ENCODE measurements at regions not wholly inside any gene's neighbourhood (a gene's known extent, or its start where the extent isn't known, plus 50 kb on each side); places are given as distances from the start of the nearest gene placed in this dataset.

DNA sequence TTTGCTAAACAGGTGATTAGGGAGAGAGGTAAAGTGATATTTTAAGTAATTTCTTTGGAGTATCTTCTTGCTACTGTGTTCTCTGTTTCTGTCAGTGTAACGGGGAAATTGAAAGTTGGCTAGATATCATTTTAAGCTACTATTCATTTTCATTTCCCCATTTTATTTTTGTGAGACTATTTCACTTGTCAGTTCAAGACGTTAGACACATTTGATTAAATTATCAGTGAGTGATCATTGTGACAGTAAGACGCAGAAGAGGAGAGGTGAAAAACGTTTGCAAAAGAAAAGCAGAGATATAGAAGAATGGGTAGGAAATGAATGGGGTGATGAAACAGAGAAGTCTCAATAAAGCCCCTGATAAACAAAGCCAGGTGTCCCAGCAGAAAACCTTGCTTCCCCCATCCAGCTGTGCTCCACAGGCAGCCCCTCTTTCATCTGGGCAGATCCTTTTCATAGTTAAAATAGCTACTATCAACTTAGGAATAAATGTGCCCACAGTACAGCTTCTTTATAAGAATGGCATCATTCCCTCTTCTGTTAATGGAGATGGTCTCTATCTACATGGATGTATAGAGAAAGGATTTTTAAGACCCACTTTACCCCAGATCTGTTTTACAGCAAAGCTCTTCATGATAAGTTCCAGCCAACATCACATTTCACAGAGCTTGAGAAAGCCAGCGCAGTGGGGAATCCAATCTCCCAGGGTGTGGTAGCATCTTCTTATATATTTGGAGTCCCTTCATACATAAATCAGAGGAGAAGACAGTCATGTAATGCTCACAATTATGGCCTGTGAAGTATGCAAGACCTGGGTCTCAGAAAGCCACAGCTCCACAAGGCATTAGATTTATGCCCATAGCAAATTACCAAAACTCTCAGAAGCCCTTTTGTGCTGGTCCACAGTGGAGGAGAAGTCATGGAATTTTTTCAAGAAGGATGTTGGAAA, 138.1 kb upstream of the ITGB1 start:
- no peak overlapping the region for H4K91ac ChIP-seq (ENCODE audit: low read length)
- no peak overlapping the region for H3K27ac ChIP-seq (ENCODE audit: low read length, poor library complexity, severe bottlenecking)
- H3K36me3 ChIP-seq (ENCODE audit: control insufficient read depth in 1 of 2, insufficient read depth in 2 of 2, low read depth in 1 of 2, low read length in 2 of 2), result peaks cover 3 to 4% of the 10 kb centered on the region in 2 experiments
- no peak overlapping the region for H3K9ac ChIP-seq (ENCODE audit: low read length)
- no peak for DNase-seq
- no peak overlapping the region for H2BK120ac ChIP-seq (ENCODE audit: low read depth, low read length)
- no peak overlapping the region for H2AFZ ChIP-seq (ENCODE audit: low read depth, low read length)
- 45% methylated on average over 3 of the region's 5 CpGs for WGBS
- H3K14ac ChIP-seq (ENCODE audit: low read length in 2 of 2), result no peak overlapping the region
- no peak overlapping the region for H3K23ac ChIP-seq (ENCODE audit: low read length in 2 of 2)
- no peak overlapping the region for H2BK5ac ChIP-seq (ENCODE audit: low read depth, low read length, poor library complexity, severe bottlenecking)
- no peak overlapping the region for H2BK15ac ChIP-seq (ENCODE audit: low read depth, poor library complexity, severe bottlenecking)
- no peaks in the 10 kb centered on the region for H3K79me1 ChIP-seq (replicated peaks; ENCODE audit: low read length, poor library complexity, severe bottlenecking)
- H4K8ac ChIP-seq (ENCODE audit: low read length), result no peak overlapping the region
- no peaks in the 10 kb centered on the region for H3K9me3 ChIP-seq (ENCODE audit: control insufficient read depth, low read length)
- no peak overlapping the region for H3K4me3 ChIP-seq (ENCODE audit: insufficient read depth in 1 of 2, low read depth in 1 of 2, low read length in 2 of 2)
- no peak overlapping the region for H3K4me2 ChIP-seq (ENCODE audit: low read length, poor library complexity, severe bottlenecking)
- no peak overlapping the region for H3K18ac ChIP-seq (ENCODE audit: low read depth in 1 of 2, low read length in 2 of 2)
- no peak overlapping the region for H2BK12ac ChIP-seq (ENCODE audit: low read length in 2 of 2)
- no peak overlapping the region for H2AK5ac ChIP-seq (ENCODE audit: low read length, severe bottlenecking)
- no peaks in the 10 kb centered on the region for H3K4me1 ChIP-seq (ENCODE audit: control insufficient read depth, insufficient read depth, low read depth, low read length)
- H3K4ac ChIP-seq (ENCODE audit: low read depth in 1 of 2, low read length in 2 of 2), result no peak overlapping the region
- H3K27me3 ChIP-seq (ENCODE audit: control insufficient read depth in 1 of 2, insufficient read depth in 1 of 2, low read length in 2 of 2), result no peaks in the 10 kb centered on the region

DNA sequence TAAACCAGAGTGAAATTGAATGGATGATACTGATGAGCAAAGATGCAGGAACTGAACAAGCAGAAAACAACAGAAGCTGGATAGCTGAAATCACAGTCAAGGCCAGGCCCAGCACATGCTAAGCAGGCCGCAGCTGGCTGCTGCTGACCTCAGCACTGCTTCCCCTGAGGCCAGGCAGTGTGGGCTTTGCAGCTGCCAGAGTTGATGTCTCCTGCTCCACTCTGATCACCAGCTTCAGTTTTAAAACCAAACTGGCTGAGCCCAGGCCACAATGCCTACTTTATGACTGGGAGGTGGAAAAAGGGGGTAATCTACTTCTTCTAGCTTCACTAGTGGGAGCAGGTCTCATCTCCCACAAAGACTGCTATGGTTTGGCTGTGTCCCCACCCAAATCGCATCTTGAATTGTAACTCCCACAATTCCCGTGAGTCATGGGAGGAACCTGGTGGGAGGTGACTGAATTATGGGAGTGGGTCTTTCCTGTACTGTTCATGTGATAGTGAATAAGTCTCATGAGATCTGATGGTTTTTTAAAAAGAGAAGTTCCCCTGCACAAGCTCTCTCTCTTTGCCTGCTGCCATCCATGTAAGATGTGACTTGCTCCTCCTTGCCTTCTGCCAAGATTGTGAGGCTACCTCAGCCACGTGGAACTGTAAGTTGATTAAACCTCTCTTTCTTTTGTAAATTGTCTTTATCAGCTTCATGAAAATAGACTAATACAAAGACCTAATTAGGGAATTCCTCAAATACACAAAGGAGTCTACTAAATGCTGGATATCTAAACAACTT, 136.4 kb upstream of the ITGB1 start:
- no peak overlapping the region for H3K14ac ChIP-seq (ENCODE audit: low read length in 2 of 2)
- no peaks in the 10 kb centered on the region for H3K27me3 ChIP-seq (ENCODE audit: control insufficient read depth in 1 of 2, insufficient read depth in 1 of 2, low read length in 2 of 2)
- H2BK120ac ChIP-seq (ENCODE audit: low read depth, low read length), result no peak overlapping the region
- H3K4me2 ChIP-seq (ENCODE audit: low read length, poor library complexity, severe bottlenecking), result no peak overlapping the region
- peaks cover under 1% of the 10 kb centered on the region for H3K79me1 ChIP-seq (replicated peaks; ENCODE audit: low read length, poor library complexity, severe bottlenecking)
- H4K8ac ChIP-seq (ENCODE audit: low read length), result no peak overlapping the region
- no peak overlapping the region for H2AFZ ChIP-seq (ENCODE audit: low read depth, low read length)
- no peak overlapping the region for H3K27ac ChIP-seq (ENCODE audit: low read length, poor library complexity, severe bottlenecking)
- H2BK5ac ChIP-seq (ENCODE audit: low read depth, low read length, poor library complexity, severe bottlenecking), result no peak overlapping the region
- H2BK12ac ChIP-seq (ENCODE audit: low read length in 2 of 2), result no peak overlapping the region
- H2BK15ac ChIP-seq (ENCODE audit: low read depth, poor library complexity, severe bottlenecking), result no peak overlapping the region
- no peak overlapping the region for H3K4ac ChIP-seq (ENCODE audit: low read depth in 1 of 2, low read length in 2 of 2)
- H3K9ac ChIP-seq (ENCODE audit: low read length), result no peak overlapping the region
- H3K18ac ChIP-seq (ENCODE audit: low read depth in 1 of 2, low read length in 2 of 2), result no peak overlapping the region
- no peak overlapping the region for H2AK5ac ChIP-seq (ENCODE audit: low read length, severe bottlenecking)
- H3K4me3 ChIP-seq (ENCODE audit: insufficient read depth in 1 of 2, low read depth in 1 of 2, low read length in 2 of 2), result no peak overlapping the region
- H3K23ac ChIP-seq (ENCODE audit: low read length in 2 of 2), result no peak overlapping the region
- 82% methylated on average over 4 of the region's 4 CpGs for WGBS
- no peaks in the 10 kb centered on the region for H3K4me1 ChIP-seq (ENCODE audit: control insufficient read depth, insufficient read depth, low read depth, low read length)
- H4K91ac ChIP-seq (ENCODE audit: low read length), result no peak overlapping the region
- no peak for DNase-seq
- H3K36me3 ChIP-seq (ENCODE audit: control insufficient read depth in 1 of 2, insufficient read depth in 2 of 2, low read depth in 1 of 2, low read length in 2 of 2), result peaks cover 3 to 7% of the 10 kb centered on the region in 2 experiments
- no peaks in the 10 kb centered on the region for H3K9me3 ChIP-seq (ENCODE audit: control insufficient read depth, low read length)

DNA sequence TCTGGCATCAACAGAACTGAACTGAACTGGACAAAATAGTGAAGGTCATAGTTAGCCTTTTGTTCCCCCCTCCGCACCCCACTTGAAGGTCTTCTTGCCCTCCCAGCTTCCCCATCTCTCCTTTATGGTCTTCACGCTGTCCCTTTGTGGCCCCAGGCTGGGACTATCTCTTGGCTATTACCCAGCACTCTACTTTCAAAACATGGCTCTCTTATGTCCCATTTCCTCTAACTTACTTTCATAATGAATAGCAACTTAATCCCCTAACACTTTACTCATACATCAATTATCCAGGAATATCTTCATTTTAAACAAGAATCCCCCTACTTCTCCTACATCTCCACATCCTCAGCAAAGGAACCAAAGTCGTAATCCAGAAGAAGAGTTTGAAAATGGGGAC, 135.3 kb upstream of the ITGB1 start:
- DNase-seq, result no peak
- peaks cover 3 to 7% of the 10 kb centered on the region in 2 experiments for H3K36me3 ChIP-seq (ENCODE audit: control insufficient read depth in 1 of 2, insufficient read depth in 2 of 2, low read depth in 1 of 2, low read length in 2 of 2)
- no peak overlapping the region for H3K4ac ChIP-seq (ENCODE audit: low read depth in 1 of 2, low read length in 2 of 2)
- H2BK12ac ChIP-seq (ENCODE audit: low read length in 2 of 2), result no peak overlapping the region
- H2BK5ac ChIP-seq (ENCODE audit: low read depth, low read length, poor library complexity, severe bottlenecking), result no peak overlapping the region
- H2AK5ac ChIP-seq (ENCODE audit: low read length, severe bottlenecking), result no peak overlapping the region
- no peak overlapping the region for H3K14ac ChIP-seq (ENCODE audit: low read length in 2 of 2)
- H2AFZ ChIP-seq (ENCODE audit: low read depth, low read length), result no peak overlapping the region
- no peak overlapping the region for H3K9ac ChIP-seq (ENCODE audit: low read length)
- no peak overlapping the region for H2BK120ac ChIP-seq (ENCODE audit: low read depth, low read length)
- no peak overlapping the region for H2BK15ac ChIP-seq (ENCODE audit: low read depth, poor library complexity, severe bottlenecking)
- H3K4me3 ChIP-seq (ENCODE audit: insufficient read depth in 1 of 2, low read depth in 1 of 2, low read length in 2 of 2), result no peak overlapping the region
- H3K18ac ChIP-seq (ENCODE audit: low read depth in 1 of 2, low read length in 2 of 2), result no peak overlapping the region
- no peak overlapping the region for H3K23ac ChIP-seq (ENCODE audit: low read length in 2 of 2)
- no peaks in the 10 kb centered on the region for H3K27me3 ChIP-seq (ENCODE audit: control insufficient read depth in 1 of 2, insufficient read depth in 1 of 2, low read length in 2 of 2)
- H3K79me1 ChIP-seq (replicated peaks; ENCODE audit: low read length, poor library complexity, severe bottlenecking), result peaks cover 1% of the 10 kb centered on the region
- no peak overlapping the region for H3K4me2 ChIP-seq (ENCODE audit: low read length, poor library complexity, severe bottlenecking)
- no peaks in the 10 kb centered on the region for H3K9me3 ChIP-seq (ENCODE audit: control insufficient read depth, low read length)
- H3K27ac ChIP-seq (ENCODE audit: low read length, poor library complexity, severe bottlenecking), result no peak overlapping the region
- no peak overlapping the region for H4K91ac ChIP-seq (ENCODE audit: low read length)
- no peak overlapping the region for H4K8ac ChIP-seq (ENCODE audit: low read length)
- 90% methylated on average over 3 of the region's 3 CpGs for WGBS
- H3K4me1 ChIP-seq (ENCODE audit: control insufficient read depth, insufficient read depth, low read depth, low read length), result no peaks in the 10 kb centered on the region

DNA sequence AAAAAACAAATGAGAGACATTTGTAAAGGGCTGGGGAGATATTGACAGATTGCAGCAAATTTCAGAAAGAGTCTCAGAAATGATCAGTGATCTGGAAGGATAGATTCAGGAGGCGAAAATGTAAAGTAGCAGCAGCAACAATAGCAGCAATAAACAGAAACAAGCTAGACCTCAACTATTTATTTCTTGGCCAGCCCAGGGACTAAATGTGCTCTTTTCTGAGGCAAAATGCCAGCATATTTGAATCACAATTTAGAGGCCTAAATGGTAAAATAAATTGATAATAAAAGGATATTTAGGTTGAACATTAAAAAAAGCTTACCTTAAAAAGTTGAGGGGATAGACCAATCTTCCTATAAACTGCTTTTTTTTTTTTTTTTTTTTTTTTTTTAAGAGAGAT, 134.6 kb upstream of the ITGB1 start:
- H3K4me2 ChIP-seq (ENCODE audit: low read length, poor library complexity, severe bottlenecking), result no peak overlapping the region
- H3K9me3 ChIP-seq (ENCODE audit: control insufficient read depth, low read length), result no peaks in the 10 kb centered on the region
- no peak overlapping the region for H3K4ac ChIP-seq (ENCODE audit: low read depth in 1 of 2, low read length in 2 of 2)
- no peak overlapping the region for H3K18ac ChIP-seq (ENCODE audit: low read depth in 1 of 2, low read length in 2 of 2)
- H3K27ac ChIP-seq (ENCODE audit: low read length, poor library complexity, severe bottlenecking), result no peak overlapping the region
- 86% methylated on average over 1 of the region's 1 CpG for WGBS
- H3K9ac ChIP-seq (ENCODE audit: low read length), result no peak overlapping the region
- H2AK5ac ChIP-seq (ENCODE audit: low read length, severe bottlenecking), result no peak overlapping the region
- no peak overlapping the region for H3K14ac ChIP-seq (ENCODE audit: low read length in 2 of 2)
- H2BK12ac ChIP-seq (ENCODE audit: low read length in 2 of 2), result no peak overlapping the region
- no peak overlapping the region for H4K8ac ChIP-seq (ENCODE audit: low read length)
- H2BK5ac ChIP-seq (ENCODE audit: low read depth, low read length, poor library complexity, severe bottlenecking), result no peak overlapping the region
- no peak overlapping the region for H3K23ac ChIP-seq (ENCODE audit: low read length in 2 of 2)
- H4K91ac ChIP-seq (ENCODE audit: low read length), result no peak overlapping the region
- no peak overlapping the region for H2AFZ ChIP-seq (ENCODE audit: low read depth, low read length)
- peaks cover 3 to 7% of the 10 kb centered on the region in 2 experiments for H3K36me3 ChIP-seq (ENCODE audit: control insufficient read depth in 1 of 2, insufficient read depth in 2 of 2, low read depth in 1 of 2, low read length in 2 of 2)
- DNase-seq, result no peak
- H2BK15ac ChIP-seq (ENCODE audit: low read depth, poor library complexity, severe bottlenecking), result no peak overlapping the region
- H3K27me3 ChIP-seq (ENCODE audit: control insufficient read depth in 1 of 2, insufficient read depth in 1 of 2, low read length in 2 of 2), result no peaks in the 10 kb centered on the region
- H2BK120ac ChIP-seq (ENCODE audit: low read depth, low read length), result no peak overlapping the region
- no peaks in the 10 kb centered on the region for H3K4me1 ChIP-seq (ENCODE audit: control insufficient read depth, insufficient read depth, low read depth, low read length)
- H3K79me1 ChIP-seq (replicated peaks; ENCODE audit: low read length, poor library complexity, severe bottlenecking), result peaks cover 1% of the 10 kb centered on the region
- no peak overlapping the region for H3K4me3 ChIP-seq (ENCODE audit: insufficient read depth in 1 of 2, low read depth in 1 of 2, low read length in 2 of 2)

Data from mesenchymal stem cell (in vitro differentiated cells and primary cell).